GM23338 (cell line): ENCODE measurements at regions not wholly inside any gene's neighbourhood (a gene's known extent, or its start where the extent isn't known, plus 50 kb on each side); places are given as distances from the start of the nearest gene placed in this dataset.

Experiments used
- CREB1 ChIP-seq: fragments of 250-450 bp; sonication (Bioruptor Pico); IDR thresholded peaks from 2 replicates; pipeline ENCODE4 v1.5.0; 2020; ENCODE audit warnings: low read depth, mild to moderate bottlenecking, moderate library complexity
- EZH2 ChIP-seq: fragments of 200-600 bp; sonication (generic); IDR thresholded peaks from one replicate; pipeline ENCODE4 v1.8.0; 2017; ENCODE audit warnings: antibody characterized with exemption, mild to moderate bottlenecking, low read depth; ENCODE audit not compliant: unreplicated experiment
- EZH2phosphoT487 ChIP-seq: fragments of 200-600 bp; sonication (generic); IDR thresholded peaks from one replicate; pipeline ENCODE4 v1.8.1; 2018; ENCODE audit warnings: antibody characterized with exemption; ENCODE audit not compliant: unreplicated experiment
- JUNB ChIP-seq: IDR thresholded peaks from one replicate; pipeline ENCODE4 v1.6.1; 2016; ENCODE audit warnings: antibody characterized with exemption; ENCODE audit not compliant: unreplicated experiment
- NANOG ChIP-seq: IDR thresholded peaks from 2 replicates; pipeline ENCODE4 v1.6.1; 2016; ENCODE audit warnings: antibody characterized with exemption, borderline replicate concordance
- POLR2AphosphoS5 ChIP-seq: IDR thresholded peaks from 2 replicates; pipeline ENCODE4 v1.6.1; 2016; ENCODE audit warnings: antibody characterized with exemption, low read depth
- ZNF114 ChIP-seq: fragments of 250-450 bp; sonication (Bioruptor Pico); IDR thresholded peaks from 2 replicates; pipeline ENCODE4 v1.5.0; 2020; ENCODE audit warnings: mild to moderate bottlenecking, moderate library complexity
- ZNF331 ChIP-seq: fragments of 250-450 bp; sonication (Bioruptor Pico); IDR thresholded peaks from 2 replicates; pipeline ENCODE4 v1.5.0; 2020; ENCODE audit warnings: low read depth, mild to moderate bottlenecking, moderate library complexity
- TF ChIP-seq, protein P1 (sequence below): IDR thresholded peaks from 2 replicates; pipeline ENCODE4 v1.6.1; 2016; ENCODE audit warnings: antibody characterized with exemption
- TF ChIP-seq, protein P2 (sequence below), 2 experiments: fragments of 200-600 bp in 1 of 2; sonication (generic) in 1 of 2; conservative IDR thresholded peaks; 2 replicates each; pipeline versions ENCODE4 v1.5.1 to v1.6.1; 2016 to 2017; ENCODE audit warnings: antibody characterized with exemption in 2 of 2, low read depth in 2 of 2, mild to moderate bottlenecking in 2 of 2, moderate library complexity in 1 of 2
- TF ChIP-seq, protein P3 (sequence below): IDR thresholded peaks from one replicate; pipeline ENCODE4 v1.6.1; 2018; ENCODE audit warnings: antibody characterized with exemption; ENCODE audit not compliant: unreplicated experiment
- TF ChIP-seq, protein P4 (sequence below): fragments of 250-450 bp; sonication (Bioruptor Pico); IDR thresholded peaks from 2 replicates; pipeline ENCODE4 v1.5.0; 2020; ENCODE audit warnings: mild to moderate bottlenecking, moderate library complexity

DNA sequence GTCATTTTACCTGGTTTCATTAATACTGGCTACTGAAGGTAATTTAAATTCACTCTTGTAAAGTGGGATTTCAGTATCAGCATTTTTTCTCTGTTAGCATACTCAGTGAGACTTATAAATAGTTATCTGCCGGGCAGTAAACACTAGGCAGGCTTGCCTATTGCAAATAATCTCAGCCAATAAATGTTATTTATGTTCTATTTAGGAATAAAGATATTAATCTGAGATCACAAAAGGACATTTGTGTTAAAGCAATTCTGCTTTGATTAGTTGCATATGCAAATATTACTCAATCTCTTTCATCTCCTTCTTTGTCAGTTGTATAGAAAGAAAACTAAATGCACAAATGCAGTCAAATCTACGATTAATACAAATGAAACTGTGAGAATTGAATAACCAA, 827.8 kb downstream of the TLE4 start:
- TF ChIP-seq EZH2 (no peak), EZH2phosphoT487 (no peak), POLR2AphosphoS5 (no peak), JUNB (no peak), CREB1 (CRISPR knock-in tag) (no peak), ZNF114 (CRISPR knock-in tag) (no peak), ZNF331 (CRISPR knock-in tag) (no peak), NANOG (no peak)
- TF ChIP-seq, protein P1, sequence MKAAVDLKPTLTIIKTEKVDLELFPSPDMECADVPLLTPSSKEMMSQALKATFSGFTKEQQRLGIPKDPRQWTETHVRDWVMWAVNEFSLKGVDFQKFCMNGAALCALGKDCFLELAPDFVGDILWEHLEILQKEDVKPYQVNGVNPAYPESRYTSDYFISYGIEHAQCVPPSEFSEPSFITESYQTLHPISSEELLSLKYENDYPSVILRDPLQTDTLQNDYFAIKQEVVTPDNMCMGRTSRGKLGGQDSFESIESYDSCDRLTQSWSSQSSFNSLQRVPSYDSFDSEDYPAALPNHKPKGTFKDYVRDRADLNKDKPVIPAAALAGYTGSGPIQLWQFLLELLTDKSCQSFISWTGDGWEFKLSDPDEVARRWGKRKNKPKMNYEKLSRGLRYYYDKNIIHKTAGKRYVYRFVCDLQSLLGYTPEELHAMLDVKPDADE, result no peak
- TF ChIP-seq, protein P2, sequence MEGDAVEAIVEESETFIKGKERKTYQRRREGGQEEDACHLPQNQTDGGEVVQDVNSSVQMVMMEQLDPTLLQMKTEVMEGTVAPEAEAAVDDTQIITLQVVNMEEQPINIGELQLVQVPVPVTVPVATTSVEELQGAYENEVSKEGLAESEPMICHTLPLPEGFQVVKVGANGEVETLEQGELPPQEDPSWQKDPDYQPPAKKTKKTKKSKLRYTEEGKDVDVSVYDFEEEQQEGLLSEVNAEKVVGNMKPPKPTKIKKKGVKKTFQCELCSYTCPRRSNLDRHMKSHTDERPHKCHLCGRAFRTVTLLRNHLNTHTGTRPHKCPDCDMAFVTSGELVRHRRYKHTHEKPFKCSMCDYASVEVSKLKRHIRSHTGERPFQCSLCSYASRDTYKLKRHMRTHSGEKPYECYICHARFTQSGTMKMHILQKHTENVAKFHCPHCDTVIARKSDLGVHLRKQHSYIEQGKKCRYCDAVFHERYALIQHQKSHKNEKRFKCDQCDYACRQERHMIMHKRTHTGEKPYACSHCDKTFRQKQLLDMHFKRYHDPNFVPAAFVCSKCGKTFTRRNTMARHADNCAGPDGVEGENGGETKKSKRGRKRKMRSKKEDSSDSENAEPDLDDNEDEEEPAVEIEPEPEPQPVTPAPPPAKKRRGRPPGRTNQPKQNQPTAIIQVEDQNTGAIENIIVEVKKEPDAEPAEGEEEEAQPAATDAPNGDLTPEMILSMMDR (conservative IDR thresholded peaks at IDR 0.05; ENCODE audit: low read depth in 2 of 2), result no peak
- TF ChIP-seq, protein P3, sequence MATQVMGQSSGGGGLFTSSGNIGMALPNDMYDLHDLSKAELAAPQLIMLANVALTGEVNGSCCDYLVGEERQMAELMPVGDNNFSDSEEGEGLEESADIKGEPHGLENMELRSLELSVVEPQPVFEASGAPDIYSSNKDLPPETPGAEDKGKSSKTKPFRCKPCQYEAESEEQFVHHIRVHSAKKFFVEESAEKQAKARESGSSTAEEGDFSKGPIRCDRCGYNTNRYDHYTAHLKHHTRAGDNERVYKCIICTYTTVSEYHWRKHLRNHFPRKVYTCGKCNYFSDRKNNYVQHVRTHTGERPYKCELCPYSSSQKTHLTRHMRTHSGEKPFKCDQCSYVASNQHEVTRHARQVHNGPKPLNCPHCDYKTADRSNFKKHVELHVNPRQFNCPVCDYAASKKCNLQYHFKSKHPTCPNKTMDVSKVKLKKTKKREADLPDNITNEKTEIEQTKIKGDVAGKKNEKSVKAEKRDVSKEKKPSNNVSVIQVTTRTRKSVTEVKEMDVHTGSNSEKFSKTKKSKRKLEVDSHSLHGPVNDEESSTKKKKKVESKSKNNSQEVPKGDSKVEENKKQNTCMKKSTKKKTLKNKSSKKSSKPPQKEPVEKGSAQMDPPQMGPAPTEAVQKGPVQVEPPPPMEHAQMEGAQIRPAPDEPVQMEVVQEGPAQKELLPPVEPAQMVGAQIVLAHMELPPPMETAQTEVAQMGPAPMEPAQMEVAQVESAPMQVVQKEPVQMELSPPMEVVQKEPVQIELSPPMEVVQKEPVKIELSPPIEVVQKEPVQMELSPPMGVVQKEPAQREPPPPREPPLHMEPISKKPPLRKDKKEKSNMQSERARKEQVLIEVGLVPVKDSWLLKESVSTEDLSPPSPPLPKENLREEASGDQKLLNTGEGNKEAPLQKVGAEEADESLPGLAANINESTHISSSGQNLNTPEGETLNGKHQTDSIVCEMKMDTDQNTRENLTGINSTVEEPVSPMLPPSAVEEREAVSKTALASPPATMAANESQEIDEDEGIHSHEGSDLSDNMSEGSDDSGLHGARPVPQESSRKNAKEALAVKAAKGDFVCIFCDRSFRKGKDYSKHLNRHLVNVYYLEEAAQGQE, result no peak
- TF ChIP-seq, protein P4, sequence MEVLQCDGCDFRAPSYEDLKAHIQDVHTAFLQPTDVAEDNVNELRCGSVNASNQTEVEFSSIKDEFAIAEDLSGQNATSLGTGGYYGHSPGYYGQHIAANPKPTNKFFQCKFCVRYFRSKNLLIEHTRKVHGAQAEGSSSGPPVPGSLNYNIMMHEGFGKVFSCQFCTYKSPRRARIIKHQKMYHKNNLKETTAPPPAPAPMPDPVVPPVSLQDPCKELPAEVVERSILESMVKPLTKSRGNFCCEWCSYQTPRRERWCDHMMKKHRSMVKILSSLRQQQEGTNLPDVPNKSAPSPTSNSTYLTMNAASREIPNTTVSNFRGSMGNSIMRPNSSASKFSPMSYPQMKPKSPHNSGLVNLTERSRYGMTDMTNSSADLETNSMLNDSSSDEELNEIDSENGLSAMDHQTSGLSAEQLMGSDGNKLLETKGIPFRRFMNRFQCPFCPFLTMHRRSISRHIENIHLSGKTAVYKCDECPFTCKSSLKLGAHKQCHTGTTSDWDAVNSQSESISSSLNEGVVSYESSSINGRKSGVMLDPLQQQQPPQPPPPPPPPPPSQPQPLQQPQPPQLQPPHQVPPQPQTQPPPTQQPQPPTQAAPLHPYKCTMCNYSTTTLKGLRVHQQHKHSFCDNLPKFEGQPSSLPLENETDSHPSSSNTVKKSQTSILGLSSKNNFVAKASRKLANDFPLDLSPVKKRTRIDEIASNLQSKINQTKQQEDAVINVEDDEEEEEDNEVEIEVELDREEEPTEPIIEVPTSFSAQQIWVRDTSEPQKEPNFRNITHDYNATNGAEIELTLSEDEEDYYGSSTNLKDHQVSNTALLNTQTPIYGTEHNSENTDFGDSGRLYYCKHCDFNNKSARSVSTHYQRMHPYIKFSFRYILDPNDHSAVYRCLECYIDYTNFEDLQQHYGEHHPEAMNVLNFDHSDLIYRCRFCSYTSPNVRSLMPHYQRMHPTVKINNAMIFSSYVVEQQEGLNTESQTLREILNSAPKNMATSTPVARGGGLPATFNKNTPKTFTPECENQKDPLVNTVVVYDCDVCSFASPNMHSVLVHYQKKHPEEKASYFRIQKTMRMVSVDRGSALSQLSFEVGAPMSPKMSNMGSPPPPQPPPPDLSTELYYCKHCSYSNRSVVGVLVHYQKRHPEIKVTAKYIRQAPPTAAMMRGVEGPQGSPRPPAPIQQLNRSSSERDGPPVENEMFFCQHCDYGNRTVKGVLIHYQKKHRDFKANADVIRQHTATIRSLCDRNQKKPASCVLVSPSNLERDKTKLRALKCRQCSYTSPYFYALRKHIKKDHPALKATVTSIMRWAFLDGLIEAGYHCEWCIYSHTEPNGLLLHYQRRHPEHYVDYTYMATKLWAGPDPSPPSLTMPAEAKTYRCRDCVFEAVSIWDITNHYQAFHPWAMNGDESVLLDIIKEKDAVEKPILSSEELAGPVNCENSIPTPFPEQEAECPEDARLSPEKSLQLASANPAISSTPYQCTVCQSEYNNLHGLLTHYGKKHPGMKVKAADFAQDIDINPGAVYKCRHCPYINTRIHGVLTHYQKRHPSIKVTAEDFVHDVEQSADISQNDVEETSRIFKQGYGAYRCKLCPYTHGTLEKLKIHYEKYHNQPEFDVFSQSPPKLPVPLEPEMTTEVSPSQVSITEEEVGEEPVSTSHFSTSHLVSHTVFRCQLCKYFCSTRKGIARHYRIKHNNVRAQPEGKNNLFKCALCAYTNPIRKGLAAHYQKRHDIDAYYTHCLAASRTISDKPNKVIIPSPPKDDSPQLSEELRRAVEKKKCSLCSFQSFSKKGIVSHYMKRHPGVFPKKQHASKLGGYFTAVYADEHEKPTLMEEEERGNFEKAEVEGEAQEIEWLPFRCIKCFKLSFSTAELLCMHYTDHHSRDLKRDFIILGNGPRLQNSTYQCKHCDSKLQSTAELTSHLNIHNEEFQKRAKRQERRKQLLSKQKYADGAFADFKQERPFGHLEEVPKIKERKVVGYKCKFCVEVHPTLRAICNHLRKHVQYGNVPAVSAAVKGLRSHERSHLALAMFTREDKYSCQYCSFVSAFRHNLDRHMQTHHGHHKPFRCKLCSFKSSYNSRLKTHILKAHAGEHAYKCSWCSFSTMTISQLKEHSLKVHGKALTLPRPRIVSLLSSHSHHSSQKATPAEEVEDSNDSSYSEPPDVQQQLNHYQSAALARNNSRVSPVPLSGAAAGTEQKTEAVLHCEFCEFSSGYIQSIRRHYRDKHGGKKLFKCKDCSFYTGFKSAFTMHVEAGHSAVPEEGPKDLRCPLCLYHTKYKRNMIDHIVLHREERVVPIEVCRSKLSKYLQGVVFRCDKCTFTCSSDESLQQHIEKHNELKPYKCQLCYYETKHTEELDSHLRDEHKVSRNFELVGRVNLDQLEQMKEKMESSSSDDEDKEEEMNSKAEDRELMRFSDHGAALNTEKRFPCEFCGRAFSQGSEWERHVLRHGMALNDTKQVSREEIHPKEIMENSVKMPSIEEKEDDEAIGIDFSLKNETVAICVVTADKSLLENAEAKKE (CRISPR knock-in tag), result no peak
